ENCODE measurements at regions not wholly inside any gene's neighbourhood (a gene's known extent, or its start where the extent isn't known, plus 50 kb on each side); places are given as distances from the start of the nearest gene placed in this dataset.

DNA sequence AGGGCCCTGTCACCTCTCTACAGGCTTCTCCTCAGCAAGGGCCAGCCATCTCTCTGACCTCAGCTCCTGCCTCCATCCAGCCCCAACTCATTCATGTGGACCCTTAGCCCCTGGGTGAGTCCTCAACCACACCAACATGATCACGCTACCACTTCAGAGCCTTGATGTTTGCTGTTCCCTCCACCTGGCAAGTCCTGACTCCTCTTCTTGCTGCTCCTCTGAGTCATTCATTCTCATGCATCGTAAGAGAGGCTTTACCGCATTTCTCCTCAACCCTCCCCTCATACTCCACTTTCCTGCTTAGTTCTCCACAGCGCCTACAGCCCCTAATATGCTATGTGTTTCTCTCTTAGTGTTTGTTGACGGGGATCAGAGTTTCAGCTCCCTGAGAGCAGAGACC lies 99.9 kb downstream of the C17orf67 start:
- no peak overlapping the region for H3K4me3 Mint-ChIP-seq
- no peak overlapping the region for H3K27ac Mint-ChIP-seq
- no peak for ATAC-seq

DNA sequence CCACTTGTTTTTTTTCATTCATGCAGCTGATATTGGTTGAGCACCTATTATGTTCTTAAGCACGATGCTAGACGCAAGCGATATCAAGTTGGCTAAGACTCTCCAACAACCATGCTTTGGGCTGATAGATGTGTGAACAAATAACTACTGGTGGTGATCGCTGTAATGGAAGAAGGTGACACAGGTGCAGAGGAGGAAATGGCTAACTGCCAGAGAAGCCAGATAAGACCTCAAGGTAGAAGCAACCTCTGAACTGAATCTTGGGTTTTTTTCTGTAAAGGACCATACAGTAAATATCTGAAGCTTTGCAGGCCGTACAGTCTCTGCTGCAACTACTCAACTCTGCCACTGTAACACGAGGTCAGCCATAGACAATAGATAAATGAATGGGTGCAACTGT lies 97.9 kb downstream of the C17orf67 start:
- Mint-ChIP-seq H3K36me3 (ENCODE audit: low read depth) (peaks cover 2% of the 10 kb centered on the region), H3K27me3 (peaks cover 28% of the 10 kb centered on the region)

More for the DNA sequence above, 99.9 kb downstream of the C17orf67 start:
- Mint-ChIP-seq H3K4me1 (no peaks in the 10 kb centered on the region), H3K36me3 (ENCODE audit: low read depth) (peaks cover 2% of the 10 kb centered on the region), H3K27me3 (peaks cover 17% of the 10 kb centered on the region)
- no peak for DNase-seq
- H3K9me3 ChIP-seq (ENCODE audit: control insufficient read depth, low read length, poor library complexity, severe bottlenecking), result no peaks in the 10 kb centered on the region

DNA sequence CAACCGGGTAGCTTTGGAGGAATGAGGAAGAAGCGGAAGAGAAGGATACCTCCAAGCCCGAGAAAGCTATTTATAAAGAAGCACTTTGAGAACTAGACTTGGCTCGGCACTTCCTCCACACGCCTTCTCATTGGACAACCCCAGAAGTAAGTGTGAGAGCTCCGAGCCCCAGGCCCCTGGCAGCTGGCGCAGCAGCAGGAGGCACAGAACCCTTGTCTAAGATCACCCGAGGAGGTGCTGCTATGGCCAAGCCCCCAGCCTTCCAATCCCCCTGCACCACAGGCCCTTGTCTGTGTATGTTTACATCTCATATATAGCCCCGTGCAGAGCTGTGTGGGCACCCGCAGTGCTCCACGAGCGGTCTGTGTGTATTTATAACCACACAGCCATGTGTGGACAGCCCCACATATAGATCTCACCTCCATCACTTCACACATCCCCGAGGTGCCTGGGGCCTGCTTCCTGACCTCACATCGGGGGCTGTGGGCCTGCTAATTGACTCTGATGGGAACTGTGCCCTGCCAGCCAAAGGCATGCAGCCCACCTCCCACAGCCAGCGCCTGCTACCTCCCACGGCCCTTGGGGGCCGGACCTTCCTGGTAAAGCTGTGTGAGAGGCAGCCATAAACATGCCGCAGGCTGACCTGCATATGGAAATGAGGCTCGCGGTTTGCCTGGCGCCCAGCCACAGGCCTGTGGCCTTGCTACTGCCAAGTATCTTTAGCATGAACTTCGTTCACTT lies 96.1 kb downstream of the C17orf67 start:
- DNase-seq (no peak), ATAC-seq (no peak)
- no peak overlapping the region for H3K4me3 Mint-ChIP-seq
- H3K27ac Mint-ChIP-seq, result no peak overlapping the region
- H3K4me1 Mint-ChIP-seq, result no peaks in the 10 kb centered on the region
- H3K27me3 Mint-ChIP-seq, result peaks cover 44% of the 10 kb centered on the region
- no peaks in the 10 kb centered on the region for H3K9me3 ChIP-seq (ENCODE audit: control insufficient read depth, low read length, poor library complexity, severe bottlenecking)
- H3K36me3 Mint-ChIP-seq (ENCODE audit: low read depth), result peaks cover 2% of the 10 kb centered on the region

More for the DNA sequence above, 97.9 kb downstream of the C17orf67 start:
- Mint-ChIP-seq H3K4me3 (no peak overlapping the region), H3K4me1 (no peaks in the 10 kb centered on the region), H3K27ac (no peak overlapping the region)
- ATAC-seq (no peak), DNase-seq (no peak)
- no peaks in the 10 kb centered on the region for H3K9me3 ChIP-seq (ENCODE audit: control insufficient read depth, low read length, poor library complexity, severe bottlenecking)

DNA sequence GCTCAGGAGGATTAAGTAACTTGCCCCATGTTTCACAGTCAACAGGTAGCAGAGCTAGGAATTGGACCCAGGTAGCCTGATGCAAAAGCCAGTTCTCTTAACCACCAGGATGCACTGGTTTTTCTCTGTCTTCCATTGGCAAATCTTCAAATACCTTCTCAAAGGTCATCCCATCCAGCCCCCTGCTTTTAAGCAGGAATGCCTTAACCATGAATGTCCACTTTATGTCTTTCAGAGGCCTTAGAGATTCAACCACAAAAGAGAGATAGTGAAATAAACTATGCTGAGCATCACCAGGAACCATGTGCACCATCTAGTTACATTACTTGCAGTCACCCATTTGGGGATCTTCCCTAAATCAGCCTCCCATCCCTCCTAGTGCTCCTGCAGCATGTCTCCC lies 94.3 kb downstream of the C17orf67 start:
- H3K9me3 ChIP-seq (ENCODE audit: control insufficient read depth, low read length, poor library complexity, severe bottlenecking), result no peaks in the 10 kb centered on the region
- ATAC-seq (no peak), DNase-seq (no peak)
- no peak overlapping the region for H3K4me3 Mint-ChIP-seq
- no peak overlapping the region for H3K27ac Mint-ChIP-seq
- peaks cover 56% of the 10 kb centered on the region for H3K27me3 Mint-ChIP-seq
- H3K4me1 Mint-ChIP-seq, result no peaks in the 10 kb centered on the region
- peaks cover 2% of the 10 kb centered on the region for H3K36me3 Mint-ChIP-seq (ENCODE audit: low read depth)

DNA sequence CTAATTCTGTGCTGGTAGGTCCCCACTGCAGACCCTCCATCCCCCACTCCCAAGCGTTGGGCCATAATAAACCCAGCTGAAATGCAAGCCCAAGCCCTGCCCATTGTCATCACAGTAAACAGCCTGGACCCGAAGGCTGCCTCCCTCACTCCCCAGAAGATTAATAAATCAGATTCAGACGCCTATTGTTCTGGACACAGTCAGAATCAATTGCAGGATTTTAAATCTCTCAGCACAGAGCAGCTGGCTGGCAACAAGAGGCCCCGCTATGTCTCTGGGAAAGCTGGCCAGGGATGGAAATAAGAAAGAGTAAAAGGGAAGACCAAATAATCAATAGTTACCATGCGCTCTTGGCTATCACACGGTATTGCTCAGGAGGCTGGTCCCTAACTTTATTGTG lies 93.9 kb downstream of the C17orf67 start:
- Mint-ChIP-seq H3K4me3 (no peak overlapping the region), H3K27me3 (peaks cover 56% of the 10 kb centered on the region), H3K27ac (no peak overlapping the region), H3K36me3 (ENCODE audit: low read depth) (peaks cover 2% of the 10 kb centered on the region), H3K4me1 (no peaks in the 10 kb centered on the region)
- no peak for DNase-seq
- ATAC-seq, result no peak
- no peaks in the 10 kb centered on the region for H3K9me3 ChIP-seq (ENCODE audit: control insufficient read depth, low read length, poor library complexity, severe bottlenecking)

DNA sequence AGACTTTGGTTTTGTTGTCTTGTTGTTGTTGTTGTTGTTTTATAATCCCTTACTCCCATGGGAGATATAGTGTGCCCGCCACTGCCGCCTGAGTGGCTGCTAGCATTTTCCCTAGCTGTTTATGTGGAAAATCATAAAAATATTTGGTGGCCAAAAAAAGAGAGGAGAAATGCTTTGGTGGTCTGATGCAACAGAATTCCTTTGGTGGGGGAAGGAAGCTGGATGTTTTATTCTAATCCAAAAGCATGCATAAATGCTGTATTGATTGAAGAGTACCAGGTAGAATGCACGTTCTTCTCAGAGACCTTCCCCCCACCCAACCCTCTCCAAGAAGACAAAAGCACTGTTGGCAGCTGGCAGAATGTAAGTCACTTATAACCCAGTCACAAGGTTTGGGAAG lies 93.2 kb downstream of the C17orf67 start:
- Mint-ChIP-seq H3K4me3 (no peak overlapping the region), H3K27me3 (peaks cover 56% of the 10 kb centered on the region), H3K27ac (no peak overlapping the region), H3K36me3 (ENCODE audit: low read depth) (peaks cover 2% of the 10 kb centered on the region), H3K4me1 (no peaks in the 10 kb centered on the region)
- ATAC-seq (no peak), DNase-seq (no peak)
- H3K9me3 ChIP-seq (ENCODE audit: control insufficient read depth, low read length, poor library complexity, severe bottlenecking), result no peaks in the 10 kb centered on the region

Measured in T-helper 17 cell (primary cell).